22Rv1 (cell line): ENCODE measurements at regions not wholly inside any gene's neighbourhood (a gene's known extent, or its start where the extent isn't known, plus 50 kb on each side); places are given as distances from the start of the nearest gene placed in this dataset.

Source experiments
- ZFX ChIP-seq: fragments of 450-650 bp; IDR thresholded peaks from 2 replicates; pipeline ENCODE4 v1.6.1; 2017; ENCODE audit warnings: antibody characterized with exemption, borderline replicate concordance
- TF ChIP-seq, protein P1 (sequence below): fragments of 450-650 bp; IDR thresholded peaks from 2 replicates; pipeline ENCODE4 v1.5.1; 2017; ENCODE audit warnings: mild to moderate bottlenecking

DNA sequence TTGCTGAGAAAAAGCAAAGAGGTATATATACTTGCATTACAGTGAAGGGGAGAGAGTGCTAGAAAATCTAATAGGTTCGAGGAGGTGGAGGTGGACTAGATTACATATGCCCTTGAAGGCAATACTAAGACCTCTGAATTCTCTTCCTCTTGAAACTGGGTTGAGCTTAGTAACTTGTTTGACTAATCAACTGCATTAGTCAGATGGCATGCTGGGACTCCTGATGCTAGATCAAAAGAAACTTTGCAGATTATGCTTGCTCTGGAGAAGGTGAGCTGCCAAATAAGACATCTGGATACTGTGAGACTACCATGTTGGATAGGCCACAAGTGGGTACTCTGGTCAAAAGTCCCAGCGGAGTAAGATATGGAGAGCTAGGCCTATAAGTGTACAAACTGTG, 331.3 kb downstream of the KLF5 start:
- TF ChIP-seq, protein P1, sequence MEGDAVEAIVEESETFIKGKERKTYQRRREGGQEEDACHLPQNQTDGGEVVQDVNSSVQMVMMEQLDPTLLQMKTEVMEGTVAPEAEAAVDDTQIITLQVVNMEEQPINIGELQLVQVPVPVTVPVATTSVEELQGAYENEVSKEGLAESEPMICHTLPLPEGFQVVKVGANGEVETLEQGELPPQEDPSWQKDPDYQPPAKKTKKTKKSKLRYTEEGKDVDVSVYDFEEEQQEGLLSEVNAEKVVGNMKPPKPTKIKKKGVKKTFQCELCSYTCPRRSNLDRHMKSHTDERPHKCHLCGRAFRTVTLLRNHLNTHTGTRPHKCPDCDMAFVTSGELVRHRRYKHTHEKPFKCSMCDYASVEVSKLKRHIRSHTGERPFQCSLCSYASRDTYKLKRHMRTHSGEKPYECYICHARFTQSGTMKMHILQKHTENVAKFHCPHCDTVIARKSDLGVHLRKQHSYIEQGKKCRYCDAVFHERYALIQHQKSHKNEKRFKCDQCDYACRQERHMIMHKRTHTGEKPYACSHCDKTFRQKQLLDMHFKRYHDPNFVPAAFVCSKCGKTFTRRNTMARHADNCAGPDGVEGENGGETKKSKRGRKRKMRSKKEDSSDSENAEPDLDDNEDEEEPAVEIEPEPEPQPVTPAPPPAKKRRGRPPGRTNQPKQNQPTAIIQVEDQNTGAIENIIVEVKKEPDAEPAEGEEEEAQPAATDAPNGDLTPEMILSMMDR = no peak
- TF ChIP-seq ZFX = no peak
